Lung (tissue), 11 donors: ENCODE measurements at regions not wholly inside any gene's neighbourhood (a gene's known extent, or its start where the extent isn't known, plus 50 kb on each side); places are given as distances from the start of the nearest gene placed in this dataset.

Source experiments
- ATAC-seq: fragments of 200-7000 bp; cut with Tn5 transposase; one replicate; pipeline ENCODE4 v1.9.1; 2020; ENCODE audit warnings: moderate number of reproducible peaks; ENCODE audit not compliant: insufficient read depth, low FRiP score
- DNase-seq, 3 donors: peaks; one replicate each; pipeline ENCODE4 v3.0.0-alpha.2; 2013 to 2017
- H3K27ac ChIP-seq, 2 donors: one replicate each; pipeline ENCODE4 v1.5.1; 2013; ENCODE audit warnings: mild to moderate bottlenecking in 2 of 2, moderate library complexity in 2 of 2, control low read depth in 1 of 2, inconsistent platforms in 1 of 2, low read depth in 1 of 2, low read length in 1 of 2
- H3K27me3 ChIP-seq, 3 donors: one replicate each; pipeline ENCODE4 v1.5.1; 2013; ENCODE audit warnings: low read length in 2 of 3; ENCODE audit not compliant: control insufficient read depth in 3 of 3, insufficient read depth in 3 of 3
- H3K36me3 ChIP-seq, 4 donors: one replicate each; pipeline ENCODE4 v1.5.1; 2013; ENCODE audit warnings: low read length in 4 of 4, mild to moderate bottlenecking in 1 of 4, moderate library complexity in 1 of 4; ENCODE audit not compliant: control insufficient read depth in 4 of 4, insufficient read depth in 4 of 4
- H3K4me1 ChIP-seq, 5 donors: one replicate each; pipeline ENCODE4 v1.5.1; 2013; ENCODE audit warnings: low read length in 5 of 5, mild to moderate bottlenecking in 2 of 5, moderate library complexity in 1 of 5; ENCODE audit not compliant: control insufficient read depth in 5 of 5, insufficient read depth in 5 of 5
- H3K4me3 ChIP-seq: one replicate; pipeline ENCODE4 v1.5.1; 2013; ENCODE audit warnings: mild to moderate bottlenecking, control low read depth, moderate library complexity
- H3K9ac ChIP-seq, 2 donors: one replicate each; pipeline ENCODE4 v1.5.1; 2013; ENCODE audit warnings: low read length in 2 of 2, control low read depth in 1 of 2; ENCODE audit not compliant: insufficient read depth in 1 of 2
- H3K9me3 ChIP-seq, 4 donors: one replicate each; pipeline ENCODE4 v1.5.1; 2013; ENCODE audit warnings: low read length in 3 of 4, mild to moderate bottlenecking in 1 of 4, moderate library complexity in 1 of 4; ENCODE audit not compliant: control insufficient read depth in 4 of 4, insufficient read depth in 3 of 4
- CTCF ChIP-seq: IDR thresholded peaks from 2 replicates; pipeline ENCODE4 v1.5.1; 2012; ENCODE audit warnings: mild to moderate bottlenecking; ENCODE audit errors: control extremely low read depth, extremely low read depth
- WGBS, 2 donors: extraction: QIAGEN DNeasy Blood & Tissue Kit; methylation state at CpG; one replicate each; pipeline ENCODE4 v1.1.7; 2013; 5-methylcytosine and 5-hydroxymethylcytosine counted together
- donor health status: control.
- donor health status: control.
- donor health status: Bipolar disorder and iron deficiency.
- donor health status: healthy.
- donor health status: DM: yes; HTN: yes; CAD: no.

- ATAC-seq (no peak), DNase-seq (no peak)
- 78 to 89% methylated on average over 7 of the region's 7 CpGs for WGBS, 2 donors
- Histone ChIP-seq H3K4me1 (peaks cover 0 to 33% (median 2%) of the 10 kb centered on the region in 5 donors), H3K27me3 (no peaks in the 10 kb centered on the region), H3K36me3 (no peaks in the 10 kb centered on the region), H3K9me3 (no peaks in the 10 kb centered on the region), H3K27ac (no peak overlapping the region), H3K9ac (no peak overlapping the region), H3K4me3 (no peak overlapping the region)
- no peak for TF ChIP-seq CTCF
These were observed 271.8 kb upstream of the HTR2A start for GRCh38 chr13:47168618-47169017.

DNA sequence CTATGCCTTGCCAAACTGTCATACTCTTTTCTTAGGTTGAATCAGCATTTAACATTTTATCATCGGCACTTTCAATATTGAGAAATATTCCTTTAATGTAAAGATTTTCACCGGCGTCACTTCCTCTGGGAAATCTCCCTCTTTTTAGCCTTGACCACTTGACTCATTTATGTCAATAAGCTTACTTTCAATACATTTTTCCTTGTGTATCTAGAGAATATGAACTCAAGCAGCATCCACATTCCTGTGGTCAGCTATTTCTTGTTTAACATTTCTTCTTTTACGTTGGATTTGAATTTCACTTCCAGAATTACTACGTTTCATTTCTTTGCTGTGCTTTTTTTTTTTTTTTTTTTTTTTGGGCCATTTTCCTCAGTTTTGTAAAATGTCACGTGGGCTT, 271.2 kb upstream of the HTR2A start:
- TF ChIP-seq CTCF: no peak
- Histone ChIP-seq H3K9me3 (no peaks in the 10 kb centered on the region), H3K36me3 (no peaks in the 10 kb centered on the region), H3K4me1 (peaks cover 0 to 33% (median 2%) of the 10 kb centered on the region in 5 donors), H3K4me3 (no peak overlapping the region), H3K9ac (no peak overlapping the region), H3K27me3 (no peaks in the 10 kb centered on the region), H3K27ac (no peak overlapping the region)
- peak in 2 of 3 donors; percentile 47 to 56 for DNase-seq
- no peak for ATAC-seq
- WGBS, 2 donors: 47 to 59% methylated on average over 6 of the region's 6 CpGs

- Histone ChIP-seq H3K9ac (no peak overlapping the region), H3K9me3 (no peaks in the 10 kb centered on the region), H3K27ac (no peak overlapping the region), H3K27me3 (no peaks in the 10 kb centered on the region), H3K4me3 (no peak overlapping the region), H3K36me3 (no peaks in the 10 kb centered on the region), H3K4me1 (peaks cover 0 to 33% (median 2%) of the 10 kb centered on the region in 5 donors)
- no peak for TF ChIP-seq CTCF
- DNase-seq (peak; percentile 71 to 94 (median 94)), ATAC-seq (no peak)
- WGBS, 2 donors: 63 to 74% methylated on average over 4 of the region's 4 CpGs
These were observed 269.5 kb upstream of the HTR2A start for GRCh38 chr13:47166336-47166735.

DNA sequence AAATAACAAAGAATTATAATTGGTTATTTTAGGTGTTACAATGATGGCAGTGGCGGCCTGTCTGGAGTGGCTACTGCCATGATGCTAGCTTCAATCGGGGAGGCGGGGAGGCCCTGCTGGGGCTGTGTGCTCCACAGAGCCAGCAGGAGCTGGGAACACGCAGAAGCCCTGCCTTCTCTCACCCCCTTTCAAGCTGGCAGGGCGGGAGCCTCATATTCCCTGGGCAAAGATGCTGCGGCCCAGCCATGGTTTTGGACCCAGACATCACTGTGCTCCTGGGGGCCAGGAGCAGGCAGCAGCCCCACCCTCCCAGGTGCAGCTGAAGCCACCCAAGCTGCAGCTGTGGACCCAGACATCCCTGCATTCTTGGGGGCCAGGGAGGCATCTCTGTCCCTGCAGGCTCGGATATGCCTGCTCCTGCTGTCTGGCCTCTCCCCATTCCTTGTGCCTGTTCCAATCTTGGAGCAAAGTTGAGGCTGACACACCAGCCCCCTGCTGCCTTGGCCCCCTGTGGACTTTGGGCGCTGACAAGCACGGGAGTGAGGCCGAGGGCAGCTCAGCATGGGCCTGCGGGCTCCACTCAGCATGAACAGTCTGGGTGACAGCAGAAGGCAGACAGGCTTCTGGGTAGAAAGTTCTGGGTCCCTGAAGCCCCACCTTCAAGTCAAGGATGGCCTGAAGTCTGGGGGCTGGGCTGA, 263.1 kb upstream of the HTR2A start:
- ATAC-seq (no peak), DNase-seq (no peak)
- TF ChIP-seq CTCF: no peak
- Histone ChIP-seq H3K9ac (no peak overlapping the region), H3K4me3 (no peak overlapping the region), H3K4me1 (no peaks in the 10 kb centered on the region), H3K27ac (no peak overlapping the region), H3K27me3 (no peaks in the 10 kb centered on the region), H3K36me3 (no peaks in the 10 kb centered on the region), H3K9me3 (no peaks in the 10 kb centered on the region)
- WGBS, 2 donors: 94 to 96% methylated on average over 11 of the region's 11 CpGs
